GM21515 (cell line): ENCODE measurements at regions not wholly inside any gene's neighbourhood (a gene's known extent, or its start where the extent isn't known, plus 50 kb on each side); places are given as distances from the start of the nearest gene placed in this dataset.
"Not testable (repeated sequence)": the region's sequence is repeated elsewhere in the genome, so short reads cannot be mapped to it uniquely, and the experiment has no call there.

Experiments used
- ATAC-seq: cut with Tn5 transposase; IDR thresholded peaks from one replicate; pipeline ENCODE4 v1.9.1; 2021; ENCODE audit not compliant: unreplicated experiment

DNA sequence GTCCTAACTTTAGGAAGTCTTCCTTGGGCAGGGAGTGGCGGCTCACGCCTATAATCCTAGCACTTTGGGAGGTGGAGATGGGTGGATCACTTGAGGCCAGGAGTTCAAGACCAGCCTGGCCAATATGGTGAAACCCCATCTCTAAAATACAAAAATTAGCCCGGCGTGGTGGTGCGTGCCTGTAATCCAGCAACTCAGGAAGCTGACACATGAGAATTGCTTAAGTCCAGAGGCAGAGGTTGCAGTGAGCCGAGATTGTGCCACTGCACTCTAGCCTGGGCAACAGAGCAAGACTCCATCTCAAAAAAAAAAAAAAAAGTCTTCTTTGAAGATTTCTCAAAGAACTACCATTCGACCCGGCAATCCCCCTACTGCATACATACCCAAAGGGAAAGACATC is 50.0 kb upstream of the GPCPD1 start:
- not testable (repeated sequence) for ATAC-seq
